K562 (cell line): ENCODE measurements at regions not wholly inside any gene's neighbourhood (a gene's known extent, or its start where the extent isn't known, plus 50 kb on each side); places are given as distances from the start of the nearest gene placed in this dataset.

ENCODE experiments used
- ATAC-seq: fragments of 200-7000 bp; cut with Tn5 transposase; 3 replicates; pipeline ENCODE4 v1.9.1; 2020; ENCODE audit warnings: moderate library complexity
- BruUV-seq: library from RNA; stranded (reverse); fragments of 400-500 nt; replicated peaks from 2 replicates; lab custom pipeline; 2021; lab: Mats Ljungman, UMichigan
- CTCF ChIA-PET: fragments of 300-600 bp; formaldehyde crosslinking; extraction: SDS; loops from one replicate; lab custom pipeline; 2021; ENCODE audit warnings: low intra/inter-chr PET ratio; lab: Yijun Ruan, JAX
- POLR2A ChIA-PET: fragments of 300-600, 350-650 bp; sonication (Branson Sonifier 250); formaldehyde crosslinking; extraction: SDS; loops from one replicate; lab custom pipeline; 2021; ENCODE audit warnings: antibody characterized with exemption, inconsistent platforms; lab: Yijun Ruan, JAX
- DNase-seq, 4 experiments: peaks; one replicate each; pipeline versions ENCODE4 v3.0.0 to v3.0.0-alpha.2; 2011 to 2018; ENCODE audit warnings: low spot score in 3 of 4, mixed read lengths in 3 of 4; ENCODE audit errors: extremely low read depth in 1 of 4
- FAIRE-seq: peaks from 2 replicates; lab custom pipeline; 2011; peaks lifted over from hg19 to GRCh38; lab: Jason Lieb, UNC
- H2AFZ ChIP-seq: 2 replicates; pipeline ENCODE4 v1.6.0; 2011; ENCODE audit warnings: low read depth, low read length, control low read depth, inconsistent platforms
- H3K27ac ChIP-seq: fragments of 200-600 bp; 3 replicates; pipeline ENCODE4 v1.8.0; 2011; ENCODE audit warnings: low read depth, mild to moderate bottlenecking, control low read depth, inconsistent platforms, low read length, moderate library complexity, mixed read lengths; ENCODE audit errors: extremely low read depth
- H3K27me3 ChIP-seq, 2 experiments: fragments of 300-600 bp in 1 of 2; 2 replicates in 1 of 2; 3 replicates in 1 of 2; pipeline versions ENCODE4 v1.6.0 to v1.8.0; 2011; ENCODE audit warnings: inconsistent platforms in 2 of 2, low read length in 2 of 2, mild to moderate bottlenecking in 1 of 2, mixed read lengths in 1 of 2, moderate library complexity in 1 of 2; ENCODE audit not compliant: control insufficient read depth in 2 of 2, insufficient read depth in 2 of 2
- H3K36me3 ChIP-seq: fragments of 300-600 bp; 3 replicates; pipeline ENCODE4 v1.8.0; 2011; ENCODE audit warnings: mild to moderate bottlenecking, low read length, inconsistent platforms; ENCODE audit not compliant: control insufficient read depth, insufficient read depth
- H3K4me1 ChIP-seq, 2 experiments: fragments of 200-600 bp in 1 of 2; replicated peaks in 1 of 2; 2 replicates in 1 of 2; 3 replicates in 1 of 2; pipeline versions ENCODE4 v1.5.1 to v1.8.0; 2011; ENCODE audit warnings: inconsistent platforms in 2 of 2, low read length in 2 of 2, mild to moderate bottlenecking in 1 of 2, mixed read lengths in 1 of 2, moderate library complexity in 1 of 2; ENCODE audit not compliant: control insufficient read depth in 2 of 2, insufficient read depth in 2 of 2
- H3K4me2 ChIP-seq: 2 replicates; pipeline ENCODE4 v1.6.1; 2011; ENCODE audit warnings: low read length, control low read depth, inconsistent platforms, mixed read lengths; ENCODE audit not compliant: insufficient read depth
- H3K4me3 ChIP-seq: fragments of 200-600 bp; sonication (generic), shearing (Covaris generic); 2 replicates; pipeline ENCODE4 v1.5.1; 2016; ENCODE audit warnings: control low read depth, inconsistent platforms
- H3K79me2 ChIP-seq: fragments of 200-600 bp; 3 replicates; pipeline ENCODE4 v1.8.0; 2011; ENCODE audit warnings: low read length, inconsistent platforms; ENCODE audit not compliant: control insufficient read depth, insufficient read depth
- H3K9ac ChIP-seq, 2 experiments: 2 replicates each; pipeline versions ENCODE4 v1.6.0 to v1.6.1; 2011; ENCODE audit warnings: low read depth in 2 of 2, low read length in 2 of 2, control low read depth in 1 of 2, inconsistent platforms in 1 of 2, mild to moderate bottlenecking in 1 of 2, mixed read lengths in 1 of 2; ENCODE audit not compliant: insufficient read depth in 1 of 2
- H3K9me1 ChIP-seq: one replicate; pipeline ENCODE4 v1.6.0; 2011; ENCODE audit warnings: inconsistent platforms, mild to moderate bottlenecking, low read length, moderate library complexity; ENCODE audit not compliant: control insufficient read depth, insufficient read depth
- H3K9me3 ChIP-seq: replicated peaks from 2 replicates; pipeline ENCODE4 v1.5.1; 2011; ENCODE audit warnings: low read depth, low read length, inconsistent platforms; ENCODE audit not compliant: control insufficient read depth, insufficient read depth
- H4K20me1 ChIP-seq: replicated peaks from 2 replicates; pipeline ENCODE4 v1.6.1; 2011; ENCODE audit warnings: low read length, inconsistent platforms, mixed read lengths; ENCODE audit not compliant: control insufficient read depth, insufficient read depth
- ASH1L ChIP-seq: fragments of 450-650 bp; IDR thresholded peaks from 2 replicates; pipeline ENCODE4 v1.6.1; 2018; ENCODE audit warnings: borderline replicate concordance, mild to moderate bottlenecking, low read depth; ENCODE audit not compliant: partially characterized antibody
- BRD9 ChIP-seq: fragments of 450-650 bp; IDR thresholded peaks from 2 replicates; pipeline ENCODE4 v1.6.1; 2018; ENCODE audit warnings: low read depth; ENCODE audit not compliant: partially characterized antibody
- ERF ChIP-seq: fragments of 450-650 bp; formaldehyde crosslinking; IDR thresholded peaks from 2 replicates; pipeline ENCODE4 v1.4.0; 2020; ENCODE audit warnings: mild to moderate bottlenecking, mixed read lengths
- ETS2 ChIP-seq: IDR thresholded peaks from 2 replicates; pipeline ENCODE4 v1.6.1; 2016; ENCODE audit warnings: borderline replicate concordance, missing genetic modification characterization, mild to moderate bottlenecking, moderate library complexity, missing compliant biosample characterization; ENCODE audit not compliant: poor library complexity, severe bottlenecking
- ETV6 ChIP-seq, 3 experiments: fragments of 150-350 bp in 1 of 3; sonication (generic) in 1 of 3; formaldehyde crosslinking in 1 of 3; IDR thresholded peaks; 2 replicates each; pipeline versions ENCODE4 v1.6.1 to v1.8.0; 2014 to 2022; ENCODE audit warnings: borderline replicate concordance in 2 of 3, low read depth in 2 of 3, antibody characterized with exemption in 1 of 3, low read length in 1 of 3, mild to moderate bottlenecking in 1 of 3, missing genetic modification reagents in 1 of 3
- FOXK1 ChIP-seq: sonication (generic); formaldehyde crosslinking; IDR thresholded peaks from 2 replicates; pipeline ENCODE4 v1.8.0; 2022; ENCODE audit warnings: missing genetic modification reagents, mild to moderate bottlenecking, borderline replicate concordance
- KDM2B ChIP-seq: fragments of 250-450 bp; sonication (Bioruptor Pico); IDR thresholded peaks from 2 replicates; pipeline ENCODE4 v1.8.0; 2021; ENCODE audit warnings: mild to moderate bottlenecking, moderate library complexity
- KDM5B ChIP-seq: fragments of 200-600 bp; sonication (generic); IDR thresholded peaks from 2 replicates; pipeline ENCODE4 v1.6.1; 2012; ENCODE audit warnings: low read depth, mild to moderate bottlenecking, moderate library complexity, low read length, control low read depth, inconsistent platforms; ENCODE audit not compliant: insufficient replicate concordance
- MAFF ChIP-seq: IDR thresholded peaks from 2 replicates; pipeline ENCODE4 v1.6.1; 2012; ENCODE audit warnings: low read length, improper control_type of control experiment
- NFE2 ChIP-seq: IDR thresholded peaks from 2 replicates; pipeline ENCODE4 v1.6.1; 2014; ENCODE audit warnings: antibody characterized with exemption, low read depth
- POLR3G ChIP-seq: IDR thresholded peaks from 2 replicates; pipeline ENCODE4 v1.6.1; 2011; ENCODE audit not compliant: insufficient read length, insufficient replicate concordance; ENCODE audit errors: extremely low read depth
- STAT5A ChIP-seq: IDR thresholded peaks from 2 replicates; pipeline ENCODE4 v1.6.1; 2012; ENCODE audit warnings: low read length, inconsistent platforms, borderline replicate concordance
- STAT5B ChIP-seq: fragments of 250-450 bp; sonication (Bioruptor Pico); IDR thresholded peaks from 2 replicates; pipeline ENCODE4 v1.8.0; 2021; ENCODE audit warnings: mild to moderate bottlenecking, inconsistent platforms
- TCF7 ChIP-seq: sonication (generic); IDR thresholded peaks from 2 replicates; pipeline ENCODE4 v1.6.1; 2016; ENCODE audit warnings: antibody characterized with exemption, borderline replicate concordance
- ZNF324 ChIP-seq: fragments of 250-450 bp; sonication (Bioruptor Pico); IDR thresholded peaks from 2 replicates; pipeline ENCODE4 v1.4.0; 2020; ENCODE audit warnings: mild to moderate bottlenecking
- ZNF778 ChIP-seq: fragments of 450-650 bp; formaldehyde crosslinking; IDR thresholded peaks from 2 replicates; pipeline ENCODE4 v1.4.0; 2020; ENCODE audit warnings: mild to moderate bottlenecking, moderate library complexity
- WGBS: fragments of 100-300 bp; shearing (Covaris generic); methylation state at CpG from one replicate; pipeline ENCODE4 v1.1.6; 2016; ENCODE audit warnings: low coverage, mixed read lengths; ENCODE audit not compliant: insufficient coverage; ENCODE audit errors: missing lambda C conversion rate; 5-methylcytosine and 5-hydroxymethylcytosine counted together
- in situ Hi-C: fragments of 300-500 bp; cut with MboI; formaldehyde crosslinking; loops from 4 replicates; pipeline ENCODE4 v1.15.0; 2018; ENCODE audit warnings: inconsistent platforms, mixed read lengths
- intact Hi-C: fragments of 100-400 bp; cut with micrococcal nuclease; formaldehyde crosslinking; loops from 2 replicates; pipeline ENCODE4 v1.14.2; 2022
- TF ChIP-seq, protein P1 (sequence below): fragments of 250-450 bp; sonication (Bioruptor Pico); IDR thresholded peaks from 2 replicates; pipeline ENCODE4 v1.5.0; 2021
- TF ChIP-seq, protein P2 (sequence below): sonication (generic); formaldehyde crosslinking; IDR thresholded peaks from 2 replicates; pipeline ENCODE4 v1.9.0; 2022; ENCODE audit warnings: mild to moderate bottlenecking, missing genetic modification reagents

DNA sequence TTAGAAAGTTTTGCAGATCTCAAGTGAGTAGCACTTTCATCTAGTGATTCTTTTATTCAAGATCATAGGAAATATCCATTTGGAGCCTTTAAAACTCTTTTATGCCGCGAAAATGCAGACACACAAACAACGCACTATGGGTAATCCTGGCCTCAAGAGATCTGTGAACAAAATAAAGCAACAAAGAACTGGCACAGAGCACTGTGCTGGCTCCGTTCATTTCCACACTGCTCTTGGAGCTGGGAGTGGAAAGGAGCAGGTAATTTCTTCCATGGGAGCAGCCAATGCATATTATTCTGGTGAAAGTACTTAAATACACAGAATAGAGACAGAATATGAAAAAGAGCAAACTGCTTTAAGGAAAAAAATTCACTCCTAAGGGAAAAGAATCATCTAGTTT, 172.7 kb upstream of the FRG1 start:
- WGBS, result 2% methylated on average over 4 of the region's 4 CpGs

DNA sequence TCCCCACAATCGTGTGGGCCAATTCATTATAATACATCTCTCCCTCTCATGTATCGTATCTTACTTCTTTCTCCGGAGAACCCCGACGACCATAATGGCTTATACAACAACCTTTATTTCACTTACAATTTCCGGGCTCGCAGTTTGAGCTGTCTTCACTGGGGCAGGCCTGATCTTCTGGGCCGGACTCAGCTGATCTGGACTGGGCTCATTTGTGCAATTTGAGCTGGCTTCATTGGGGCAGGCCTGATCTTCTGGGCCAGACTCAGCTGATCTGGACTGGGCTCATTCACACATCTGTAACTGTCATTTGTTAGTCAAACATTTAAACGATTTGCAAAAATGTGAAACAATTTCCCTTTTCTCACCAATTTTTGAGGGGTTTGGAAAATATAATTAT, 171.5 kb upstream of the FRG1 start:
- H3K9me1 ChIP-seq, result no peaks in the 10 kb centered on the region
- no peaks in the 10 kb centered on the region for H4K20me1 ChIP-seq
- 2% methylated on average over 9 of the region's 9 CpGs for WGBS
- ATAC-seq (no peak), DNase-seq (no peak), FAIRE-seq (no peak)
- no peak overlapping the region for H3K27ac ChIP-seq
- BruUV-seq, result no TSS peak
- in situ Hi-C loops, result no loop called here
- intact Hi-C loops, result no loop called here
- no peaks in the 10 kb centered on the region for H3K27me3 ChIP-seq
- POLR2A ChIA-PET, result no interaction called here
- no peak overlapping the region for H3K4me2 ChIP-seq
- H3K9ac ChIP-seq, result no peak overlapping the region
- H3K4me1 ChIP-seq, result no peaks in the 10 kb centered on the region
- H3K36me3 ChIP-seq, result no peaks in the 10 kb centered on the region
- H3K79me2 ChIP-seq, result no peaks in the 10 kb centered on the region
- no peak overlapping the region for H3K4me3 ChIP-seq
- H2AFZ ChIP-seq, result no peak overlapping the region
- no peaks in the 10 kb centered on the region for H3K9me3 ChIP-seq
- CTCF ChIA-PET, result no interaction called here
- TF ChIP-seq ERF (CRISPR knock-in tag), result no peak
- no peak for TF ChIP-seq MAFF
- no peak for TF ChIP-seq STAT5B (CRISPR knock-in tag)
- no peak for TF ChIP-seq POLR3G
- TF ChIP-seq ZNF324 (CRISPR knock-in tag), result no peak
- TF ChIP-seq, protein P1, sequence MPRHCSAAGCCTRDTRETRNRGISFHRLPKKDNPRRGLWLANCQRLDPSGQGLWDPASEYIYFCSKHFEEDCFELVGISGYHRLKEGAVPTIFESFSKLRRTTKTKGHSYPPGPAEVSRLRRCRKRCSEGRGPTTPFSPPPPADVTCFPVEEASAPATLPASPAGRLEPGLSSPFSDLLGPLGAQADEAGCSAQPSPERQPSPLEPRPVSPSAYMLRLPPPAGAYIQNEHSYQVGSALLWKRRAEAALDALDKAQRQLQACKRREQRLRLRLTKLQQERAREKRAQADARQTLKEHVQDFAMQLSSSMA (CRISPR knock-in tag), result no peak
- no peak for TF ChIP-seq STAT5A
- TF ChIP-seq ASH1L, result no peak
- TF ChIP-seq, protein P2, sequence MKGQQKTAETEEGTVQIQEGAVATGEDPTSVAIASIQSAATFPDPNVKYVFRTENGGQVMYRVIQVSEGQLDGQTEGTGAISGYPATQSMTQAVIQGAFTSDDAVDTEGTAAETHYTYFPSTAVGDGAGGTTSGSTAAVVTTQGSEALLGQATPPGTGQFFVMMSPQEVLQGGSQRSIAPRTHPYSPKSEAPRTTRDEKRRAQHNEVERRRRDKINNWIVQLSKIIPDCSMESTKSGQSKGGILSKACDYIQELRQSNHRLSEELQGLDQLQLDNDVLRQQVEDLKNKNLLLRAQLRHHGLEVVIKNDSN (CRISPR knock-in tag), result no peak

More for the DNA sequence above, 172.7 kb upstream of the FRG1 start:
- Histone ChIP-seq H4K20me1 (no peaks in the 10 kb centered on the region), H3K27me3 (no peaks in the 10 kb centered on the region), H3K27ac (no peak overlapping the region), H3K36me3 (no peaks in the 10 kb centered on the region), H3K4me2 (no peak overlapping the region), H3K9me1 (no peaks in the 10 kb centered on the region), H3K9me3 (no peaks in the 10 kb centered on the region), H3K79me2 (no peaks in the 10 kb centered on the region), H3K4me1 (no peaks in the 10 kb centered on the region), H3K4me3 (no peak overlapping the region), H2AFZ (no peak overlapping the region), H3K9ac (no peak overlapping the region)
- DNase-seq (no peak), FAIRE-seq (no peak), ATAC-seq (no peak)
- ChIA-PET CTCF (no interaction called here), POLR2A (no interaction called here)
- intact Hi-C loops, result no loop called here
- in situ Hi-C loops, result no loop called here
- TF ChIP-seq KDM2B (CRISPR knock-in tag) (no peak), BRD9 (no peak), KDM5B (no peak), NFE2 (no peak), FOXK1 (CRISPR knock-in tag) (no peak), ETS2 (tag) (no peak), ZNF778 (CRISPR knock-in tag) (no peak), TCF7 (no peak), ETV6 (IDR thresholded peaks at IDR 0.05; ENCODE audit: borderline replicate concordance in 1 of 2, low read depth in 2 of 2, low read length in 1 of 2) (no peak), ETV6 (CRISPR knock-in tag; IDR thresholded peaks at IDR 0.05; ENCODE audit: borderline replicate concordance) (no peak)
- no TSS peak for BruUV-seq
